AG09319 (cell line): ENCODE measurements at regions not wholly inside any gene's neighbourhood (a gene's known extent, or its start where the extent isn't known, plus 50 kb on each side); places are given as distances from the start of the nearest gene placed in this dataset.
"Not testable (repeated sequence)": the region's sequence is repeated elsewhere in the genome, so short reads cannot be mapped to it uniquely, and the experiment has no call there.

Source experiments
- DNase-seq: peaks from one replicate; pipeline ENCODE4 v3.0.0-alpha.2; 2010; ENCODE audit warnings: low read depth; ENCODE audit errors: extremely low read depth
- CTCF ChIP-seq: IDR thresholded peaks from 2 replicates; pipeline ENCODE4 v1.5.1; 2011; ENCODE audit warnings: low read depth, mild to moderate bottlenecking, inconsistent platforms, low read length, moderate library complexity

GRCh38 chr4:53707491-53707890 is 116.2 kb upstream of the LNX1 start:
- TF ChIP-seq CTCF = no peak
- DNase-seq = no peak

GRCh38 chr4:53706422-53707032 is 115.2 kb upstream of the LNX1 start:
- peak; percentile 39 for DNase-seq
- peak; percentile 72 for TF ChIP-seq CTCF

DNA sequence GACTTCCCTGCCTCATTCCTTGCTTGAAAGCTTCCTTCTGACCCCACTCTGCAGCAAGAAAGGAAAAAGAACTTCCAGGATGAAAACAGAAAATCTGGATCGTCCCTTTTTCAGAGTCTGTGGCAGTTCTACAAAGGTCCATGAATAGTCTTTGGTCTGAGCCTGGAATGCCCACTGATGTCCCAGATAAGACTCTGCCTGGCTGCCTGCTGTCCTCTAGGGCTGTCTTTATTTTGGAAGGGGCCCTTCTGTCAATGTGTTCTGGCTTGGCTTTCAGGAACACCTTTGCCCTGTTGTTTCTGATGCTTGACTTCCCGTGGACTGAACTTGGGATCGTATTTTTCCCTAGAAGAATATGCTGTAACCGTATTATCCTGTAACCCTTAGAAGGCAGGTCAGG is 114.7 kb upstream of the LNX1 start:
- DNase-seq = no peak
- no peak for TF ChIP-seq CTCF

GRCh38 chr4:53705151-53705764 is 114.0 kb upstream of the LNX1 start:
- TF ChIP-seq CTCF = no peak
- no peak for DNase-seq

DNA sequence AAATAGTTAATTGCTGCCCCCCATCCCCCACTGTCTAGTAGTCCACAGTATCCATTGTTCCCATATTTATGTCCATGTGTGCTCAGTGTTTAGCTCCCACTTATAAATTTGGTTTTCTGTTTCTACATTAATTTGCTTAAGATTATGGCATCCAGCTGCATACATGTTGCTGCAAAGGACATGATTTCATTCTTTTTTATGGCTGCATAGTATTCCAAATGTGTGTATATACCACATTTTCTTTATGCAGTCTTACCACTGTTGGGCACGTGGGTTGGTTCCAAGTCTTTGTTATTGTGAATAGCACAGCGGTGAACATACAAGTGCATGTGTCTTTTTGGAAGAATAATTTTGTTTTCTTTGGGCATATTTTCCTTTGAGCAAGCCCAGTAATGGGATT is 113.0 kb upstream of the LNX1 start:
- TF ChIP-seq CTCF = no peak
- no peak for DNase-seq

DNA sequence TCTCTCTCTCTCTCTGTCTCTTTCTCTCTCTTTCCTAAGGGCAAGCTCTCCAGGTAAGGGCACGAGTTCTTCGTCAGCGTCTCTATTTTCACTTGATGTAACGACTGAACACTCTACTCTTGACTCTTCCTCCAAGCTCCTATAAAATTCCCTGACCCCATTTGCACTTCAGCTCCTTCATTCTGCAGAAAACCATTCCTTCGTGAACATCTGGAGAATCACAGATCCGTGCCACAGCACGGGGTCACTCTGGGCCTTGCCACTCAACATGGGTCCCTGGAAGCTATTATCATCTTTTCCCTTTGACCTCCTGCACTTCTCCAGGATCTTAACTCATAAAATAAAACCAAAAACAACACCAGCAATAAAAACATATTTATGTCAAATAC is 112.0 kb upstream of the LNX1 start:
- DNase-seq = no peak
- no peak for TF ChIP-seq CTCF

- peak; percentile 10 for TF ChIP-seq CTCF
- peak; percentile 54 for DNase-seq
These were observed 111.3 kb upstream of the LNX1 start for GRCh38 chr4:53702334-53703266.

DNA sequence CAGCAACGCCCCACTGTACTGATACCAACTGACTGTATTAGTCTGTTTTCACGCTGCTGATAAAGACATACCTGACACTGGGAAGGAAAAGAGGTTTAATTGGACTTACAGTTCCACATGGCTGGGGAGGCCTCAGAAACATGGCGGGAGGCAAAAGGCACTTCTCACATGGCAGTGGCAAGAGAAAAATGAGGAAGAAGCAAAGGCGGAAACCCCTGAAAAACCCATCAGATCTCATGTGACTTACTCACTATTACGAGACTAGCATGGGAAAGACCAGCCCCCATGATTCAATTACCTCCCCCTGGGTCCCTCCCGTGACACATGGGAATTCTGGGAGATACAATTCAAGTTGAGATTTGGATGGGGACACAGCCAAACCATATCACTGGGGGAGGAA is 110.0 kb upstream of the LNX1 start:
- not testable (repeated sequence) for DNase-seq

DNA sequence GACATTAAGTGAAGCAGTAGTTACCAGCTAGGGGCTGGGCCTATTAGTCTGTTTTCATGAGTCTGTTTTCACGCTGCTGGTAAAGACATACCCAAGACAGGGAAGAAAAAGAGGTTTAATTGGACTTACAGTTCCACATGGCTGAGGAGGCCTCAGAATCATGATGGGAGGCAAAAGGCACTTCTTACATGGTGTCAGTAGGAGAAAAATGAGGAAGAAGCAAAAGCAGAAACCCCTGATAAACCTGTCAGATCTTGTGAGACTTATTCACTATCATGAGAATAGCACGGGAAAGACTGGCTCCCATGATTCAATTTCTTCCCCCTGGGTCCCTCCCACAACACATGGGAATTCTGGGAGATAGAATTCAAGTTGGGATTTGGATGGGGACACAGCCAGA is 108.0 kb upstream of the LNX1 start:
- not testable (repeated sequence) for DNase-seq
